Testis (tissue), 2 donors: ENCODE measurements at regions not wholly inside any gene's neighbourhood (a gene's known extent, or its start where the extent isn't known, plus 50 kb on each side); places are given as distances from the start of the nearest gene placed in this dataset.

ENCODE experiments used
- DNase-seq: peaks from one replicate; pipeline ENCODE4 v3.0.0-alpha.2; 2019
- H3K27ac ChIP-seq, 2 donors: fragments of 200-600 bp; sonication (generic); one replicate each; pipeline ENCODE4 v1.5.1; 2019
- H3K27me3 ChIP-seq: fragments of 200-600 bp; sonication (generic); one replicate; pipeline ENCODE4 v1.5.1; 2019
- H3K36me3 ChIP-seq: fragments of 200-600 bp; sonication (generic); one replicate; pipeline ENCODE4 v1.5.1; 2017; ENCODE audit warnings: low read depth; ENCODE audit errors: missing control alignments
- H3K4me1 ChIP-seq: fragments of 200-600 bp; sonication (generic); one replicate; pipeline ENCODE4 v1.5.1; 2019
- H3K4me3 ChIP-seq, 2 donors: fragments of 200-600 bp; sonication (generic); one replicate each; pipeline ENCODE4 v1.5.1; 2017 to 2019
- H3K9me3 ChIP-seq: fragments of 200-600 bp; sonication (generic); one replicate; pipeline ENCODE4 v1.5.1; 2017
- POLR2A ChIP-seq: fragments of 450-650 bp; IDR thresholded peaks from one replicate; pipeline ENCODE4 v1.6.1; 2017; ENCODE audit warnings: antibody characterized with exemption, mild to moderate bottlenecking, moderate library complexity
- WGBS, 2 donors: methylation state at CpG; one replicate each; pipeline ENCODE4 v1.1.5; 2018; 5-methylcytosine and 5-hydroxymethylcytosine counted together
- intact Hi-C: fragments of 100-400 bp; cut with DNase I; formaldehyde crosslinking; loops from one replicate; pipeline ENCODE4 v1.15.1; 2023; ENCODE audit warnings: low total_unique reads
- TF ChIP-seq, protein P1 (sequence below), 3 experiments: fragments of 450-650 bp in 2 of 3; fragments of 200-600 bp in 1 of 3; sonication (generic) in 1 of 3; IDR thresholded peaks; one replicate each; pipeline ENCODE4 v1.5.1; 2016 to 2019; ENCODE audit warnings: antibody characterized with exemption in 3 of 3, mild to moderate bottlenecking in 2 of 3, moderate library complexity in 1 of 3

DNA sequence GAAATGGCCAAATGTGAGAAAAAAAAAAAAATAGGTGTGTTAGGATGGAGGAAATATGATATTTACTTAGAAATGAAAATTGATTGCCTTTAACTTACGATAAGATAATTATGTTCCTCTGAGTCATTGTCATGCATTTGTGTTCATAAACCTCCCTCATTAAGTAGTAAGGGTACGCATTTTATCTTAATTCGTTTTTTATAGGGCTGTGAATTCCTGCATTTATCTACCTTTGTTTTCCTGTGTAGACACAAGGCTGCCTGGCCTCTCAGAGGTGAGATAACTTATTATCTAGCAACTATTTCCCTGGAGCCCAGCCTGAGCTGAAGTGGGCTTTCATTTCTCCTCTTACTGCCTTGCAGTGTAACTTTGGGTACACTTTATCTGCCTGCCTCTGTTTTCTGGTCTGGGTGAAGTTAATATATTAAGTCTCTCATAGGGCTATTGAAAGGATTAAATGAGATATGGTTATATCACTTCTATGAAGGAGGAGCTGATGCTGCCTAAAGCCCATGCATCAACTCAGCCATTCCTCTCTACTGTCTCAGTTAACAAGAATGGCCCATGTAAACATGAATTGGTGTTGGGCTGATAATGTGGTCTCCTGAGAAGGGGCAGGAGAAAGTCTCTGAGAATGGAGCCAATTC lies 103.8 kb upstream of the KLF4 start:
- Histone ChIP-seq H3K27me3 (no peaks in the 10 kb centered on the region), H3K9me3 (no peaks in the 10 kb centered on the region), H3K27ac (no peak overlapping the region), H3K4me3 (no peak overlapping the region), H3K4me1 (no peaks in the 10 kb centered on the region), H3K36me3 (no peaks in the 10 kb centered on the region)
- DNase-seq: no peak
- no peak for TF ChIP-seq POLR2A
- TF ChIP-seq, protein P1, sequence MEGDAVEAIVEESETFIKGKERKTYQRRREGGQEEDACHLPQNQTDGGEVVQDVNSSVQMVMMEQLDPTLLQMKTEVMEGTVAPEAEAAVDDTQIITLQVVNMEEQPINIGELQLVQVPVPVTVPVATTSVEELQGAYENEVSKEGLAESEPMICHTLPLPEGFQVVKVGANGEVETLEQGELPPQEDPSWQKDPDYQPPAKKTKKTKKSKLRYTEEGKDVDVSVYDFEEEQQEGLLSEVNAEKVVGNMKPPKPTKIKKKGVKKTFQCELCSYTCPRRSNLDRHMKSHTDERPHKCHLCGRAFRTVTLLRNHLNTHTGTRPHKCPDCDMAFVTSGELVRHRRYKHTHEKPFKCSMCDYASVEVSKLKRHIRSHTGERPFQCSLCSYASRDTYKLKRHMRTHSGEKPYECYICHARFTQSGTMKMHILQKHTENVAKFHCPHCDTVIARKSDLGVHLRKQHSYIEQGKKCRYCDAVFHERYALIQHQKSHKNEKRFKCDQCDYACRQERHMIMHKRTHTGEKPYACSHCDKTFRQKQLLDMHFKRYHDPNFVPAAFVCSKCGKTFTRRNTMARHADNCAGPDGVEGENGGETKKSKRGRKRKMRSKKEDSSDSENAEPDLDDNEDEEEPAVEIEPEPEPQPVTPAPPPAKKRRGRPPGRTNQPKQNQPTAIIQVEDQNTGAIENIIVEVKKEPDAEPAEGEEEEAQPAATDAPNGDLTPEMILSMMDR (IDR thresholded peaks at IDR 0.05): no peak
- WGBS, 2 donors: 78 to 83% methylated on average over 3 of the region's 3 CpGs
- intact Hi-C loops: no loop called here

- WGBS, 2 donors: 92 to 93% methylated on average over 7 of the region's 7 CpGs
- DNase-seq: no peak
- Histone ChIP-seq H3K4me1 (no peaks in the 10 kb centered on the region), H3K9me3 (no peaks in the 10 kb centered on the region), H3K4me3 (no peak overlapping the region), H3K27me3 (no peaks in the 10 kb centered on the region), H3K36me3 (no peaks in the 10 kb centered on the region), H3K27ac (no peak overlapping the region)
- intact Hi-C loops: no loop called here
- TF ChIP-seq, protein P1 (IDR thresholded peaks at IDR 0.05): no peak
- no peak for TF ChIP-seq POLR2A
Measured at GRCh38 chr9:107592424-107592823, 102.9 kb upstream of the KLF4 start.

GRCh38 chr9:107591781-107592180 lies 102.2 kb upstream of the KLF4 start:
- intact Hi-C loops: no loop called here
- no peak overlapping the region for H3K4me3 ChIP-seq
- TF ChIP-seq POLR2A: no peak
- TF ChIP-seq, protein P1 (IDR thresholded peaks at IDR 0.05): no peak
- no peak overlapping the region for H3K27ac ChIP-seq
- WGBS, 2 donors: 78 to 86% methylated on average over 3 of the region's 3 CpGs
- DNase-seq: no peak
- no peaks in the 10 kb centered on the region for H3K36me3 ChIP-seq
- no peaks in the 10 kb centered on the region for H3K9me3 ChIP-seq
- no peaks in the 10 kb centered on the region for H3K27me3 ChIP-seq
- H3K4me1 ChIP-seq: no peaks in the 10 kb centered on the region

- intact Hi-C loops: no loop called here
- TF ChIP-seq, protein P1 (IDR thresholded peaks at IDR 0.05): no peak
- no peak for TF ChIP-seq POLR2A
- 93 to 97% methylated on average over 6 of the region's 6 CpGs for WGBS, 2 donors
- DNase-seq: no peak
- H3K4me3 ChIP-seq: no peak overlapping the region
- H3K9me3 ChIP-seq: no peaks in the 10 kb centered on the region
- H3K4me1 ChIP-seq: no peaks in the 10 kb centered on the region
- H3K27ac ChIP-seq: no peak overlapping the region
- H3K36me3 ChIP-seq: no peaks in the 10 kb centered on the region
- H3K27me3 ChIP-seq: no peaks in the 10 kb centered on the region
Measured at GRCh38 chr9:107588393-107588792, 98.8 kb upstream of the KLF4 start.
